ENCODE measurements at regions not wholly inside any gene's neighbourhood (a gene's known extent, or its start where the extent isn't known, plus 50 kb on each side); places are given as distances from the start of the nearest gene placed in this dataset.

DNA sequence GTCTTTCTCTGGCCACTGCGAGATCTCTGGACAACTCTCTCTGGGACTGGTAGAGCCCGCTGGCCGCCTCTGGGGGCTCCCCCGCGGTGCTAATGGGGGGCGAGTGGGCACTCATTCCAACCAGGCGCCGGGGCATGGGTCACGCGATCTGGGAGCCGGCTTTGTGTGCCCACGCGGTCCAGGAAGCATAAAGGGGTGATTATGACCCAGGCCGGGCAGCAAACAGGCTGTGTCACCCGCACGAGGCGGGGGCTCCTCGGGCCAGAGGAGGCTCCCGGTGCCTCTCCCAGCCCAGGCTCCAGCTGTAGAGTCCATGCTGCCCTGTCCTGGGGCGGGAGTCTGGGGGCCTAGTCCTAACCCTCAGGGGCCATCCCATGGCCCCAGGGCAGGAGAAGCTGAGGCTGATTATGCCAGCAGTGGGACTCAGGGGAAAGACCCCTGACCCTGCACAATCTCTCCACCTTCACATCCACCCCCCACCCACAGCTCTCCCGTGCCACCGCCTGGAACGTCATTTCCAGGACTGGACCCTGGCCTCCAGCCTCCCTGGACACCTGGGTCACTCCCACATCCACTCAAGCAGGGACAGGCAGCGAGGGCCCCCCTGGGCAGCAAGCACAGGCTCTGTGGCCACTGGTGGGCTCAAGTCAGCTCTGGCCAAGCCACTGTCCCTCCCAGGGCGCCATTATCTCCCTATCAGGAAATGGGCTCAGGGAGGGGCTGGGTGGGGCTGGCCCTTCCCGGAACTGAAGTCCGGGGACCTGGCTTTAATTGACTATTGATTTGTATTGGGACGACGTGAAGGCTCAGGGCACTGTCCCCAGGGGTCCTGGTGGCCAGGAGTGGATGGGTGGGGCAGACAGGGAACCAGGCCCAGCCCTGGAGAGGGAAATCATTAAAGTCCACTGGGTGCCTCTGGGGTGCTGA lies 50.0 kb downstream of the PTPRS start:
- peaks cover 0 to 86% (median 66%) of the 10 kb centered on the region in 11 experiments; a peak in 19 of 22 replicates for H4K20me1 ChIP-seq
- H3K4me2 ChIP-seq: peak overlapping the region in 3 of 11 experiments; percentile 98 to 100 (median 100); a peak in 3 of 22 replicates

DNA sequence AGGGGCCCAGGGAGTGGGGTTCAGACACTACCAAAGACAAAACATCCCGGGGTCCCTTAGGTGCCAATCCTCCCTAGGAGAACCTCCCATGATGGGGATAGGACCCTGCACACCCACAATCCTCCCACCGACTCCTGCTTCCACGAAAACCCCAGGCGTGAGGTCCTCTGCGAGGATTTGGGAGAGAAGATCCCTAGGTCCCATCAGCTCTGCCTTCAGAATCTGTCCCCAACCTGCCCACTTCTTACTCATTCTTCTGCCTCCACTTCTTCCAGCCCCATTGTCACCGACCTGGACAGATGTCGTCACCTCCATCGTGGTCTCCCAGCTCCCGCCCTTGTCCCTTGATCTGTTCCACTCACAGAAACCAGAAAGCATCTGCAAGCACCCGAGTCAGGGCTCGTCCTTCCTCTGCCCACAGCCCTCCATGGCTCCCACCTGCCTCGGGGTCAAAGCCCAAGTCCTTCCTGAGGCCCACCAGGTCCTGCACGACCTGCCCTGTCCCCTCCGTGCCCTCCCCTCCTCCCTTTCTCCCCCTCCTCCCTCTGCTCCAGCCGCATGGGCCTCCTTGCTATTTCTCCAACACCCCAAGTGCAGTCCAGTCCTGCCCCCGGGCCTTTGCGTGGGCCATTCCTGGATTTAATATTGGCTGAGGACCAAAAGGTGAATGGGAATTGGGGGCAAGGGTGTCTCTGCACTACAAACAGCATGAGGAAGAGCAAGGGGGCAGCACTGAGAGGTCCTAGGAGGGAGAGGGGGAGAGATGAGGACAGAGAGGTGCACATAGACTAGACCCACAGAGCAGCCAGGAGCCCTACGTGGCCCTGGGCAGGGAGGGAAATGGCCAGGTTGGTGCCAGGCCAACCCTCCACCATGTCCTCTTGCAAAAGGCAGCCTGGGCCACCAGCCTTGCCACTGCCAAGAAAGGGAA lies 51.3 kb downstream of the PTPRS start:
- H3K36me3 ChIP-seq: peaks cover 4 to 20% (median 17%) of the 10 kb centered on the region in 11 experiments; a peak in 18 of 22 replicates
- H3K27ac ChIP-seq: no peak overlapping the region
- H4K20me1 ChIP-seq: peaks cover 0 to 76% (median 68%) of the 10 kb centered on the region in 11 experiments; a peak in 19 of 22 replicates
- peaks cover 32 to 72% (median 52%) of the 10 kb centered on the region in 10 experiments for H3K4me1 ChIP-seq
- no peak overlapping the region; a peak in 1 of 22 replicates for H3K9ac ChIP-seq
- H3K4me3 ChIP-seq: no peak overlapping the region
- H3K27me3 ChIP-seq: peaks cover 9 to 24% (median 11%) of the 10 kb centered on the region in 11 experiments; a peak in 21 of 22 replicates
- H3K9me3 ChIP-seq (replicated peaks in 1 of 11): peaks cover 0 to 6% (median 0%) of the 10 kb centered on the region in 11 experiments; a peak in 2 of 22 replicates
- peak overlapping the region in 9 of 11 experiments; percentile 72 to 90 (median 84); a peak in 9 of 22 replicates for H3K4me2 ChIP-seq
- TF ChIP-seq Cebpa-rat (IDR thresholded peaks at IDR 0.05): no peak

More for the DNA sequence above, 50.0 kb downstream of the PTPRS start:
- Histone ChIP-seq H3K4me3 (no peak overlapping the region), H3K36me3 (peaks cover under 1 to 7% (median 5%) of the 10 kb centered on the region in 11 experiments; a peak in 14 of 22 replicates), H3K27me3 (peaks cover 9 to 31% (median 13%) of the 10 kb centered on the region in 11 experiments; a peak in 21 of 22 replicates), H3K9me3 (replicated peaks in 1 of 11) (peaks cover 0 to 6% (median 0%) of the 10 kb centered on the region in 11 experiments; a peak in 2 of 22 replicates), H3K27ac (no peak overlapping the region), H3K9ac (no peak overlapping the region), H3K4me1 (peaks cover 32 to 72% (median 52%) of the 10 kb centered on the region in 10 experiments)
- TF ChIP-seq Cebpa-rat (IDR thresholded peaks at IDR 0.05): no peak

DNA sequence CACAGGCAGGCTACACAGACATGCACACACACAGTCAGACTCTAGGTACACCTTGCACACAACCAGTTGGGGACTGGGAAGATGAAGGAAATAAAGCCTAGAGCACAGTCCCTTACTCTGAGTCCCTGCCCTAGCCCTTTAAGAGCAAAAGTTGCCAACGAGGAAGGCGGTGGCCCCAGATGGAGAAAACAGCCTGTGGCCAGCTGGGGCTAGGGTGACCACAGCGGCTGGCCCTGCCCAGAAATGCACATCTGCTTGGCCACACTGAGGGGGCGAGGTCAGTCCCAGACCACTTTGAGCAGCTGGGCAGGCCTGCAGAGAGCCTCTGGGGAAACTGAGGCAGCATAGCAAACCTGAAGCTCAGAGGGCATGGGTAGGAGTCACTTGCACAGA lies 52.3 kb downstream of the PTPRS start:
- peaks cover 32 to 67% (median 48%) of the 10 kb centered on the region in 10 experiments for H3K4me1 ChIP-seq
- H3K4me2 ChIP-seq: peak overlapping the region; percentile 72 to 90 (median 84); a peak in 21 of 22 replicates

GRCh38 chr19:5287066-5287465 lies 53.5 kb downstream of the PTPRS start:
- Histone ChIP-seq H3K4me3 (peak overlapping the region in 2 of 10 experiments; percentile 11 to 29; a peak in 1 of 20 replicates), H3K27ac (peak overlapping the region in 9 of 11 experiments; percentile 14 to 68 (median 43); a peak in 14 of 22 replicates), H3K9me3 (replicated peaks in 1 of 11) (peaks cover 0 to 6% (median 0%) of the 10 kb centered on the region in 11 experiments; a peak in 2 of 22 replicates), H3K27me3 (peaks cover 0 to 9% (median 0%) of the 10 kb centered on the region in 11 experiments; a peak in 3 of 22 replicates), H3K4me1 (peaks cover 27 to 61% (median 42%) of the 10 kb centered on the region in 10 experiments), H3K36me3 (peaks cover 4 to 36% (median 18%) of the 10 kb centered on the region in 11 experiments; a peak in 18 of 22 replicates), H4K20me1 (peaks cover 0 to 76% (median 62%) of the 10 kb centered on the region in 11 experiments; a peak in 19 of 22 replicates), H3K9ac (peak overlapping the region in 9 of 11 experiments; percentile 8 to 49 (median 39); a peak in 9 of 22 replicates), H3K4me2 (peak overlapping the region; percentile 72 to 90 (median 84))
- TF ChIP-seq Cebpa-rat (IDR thresholded peaks at IDR 0.05): no peak

More for the DNA sequence above, 52.3 kb downstream of the PTPRS start:
- peaks cover 0 to 6% (median 0%) of the 10 kb centered on the region in 11 experiments; a peak in 2 of 22 replicates for H3K9me3 ChIP-seq (replicated peaks in 1 of 11)
- H4K20me1 ChIP-seq: peaks cover 0 to 76% (median 68%) of the 10 kb centered on the region in 11 experiments; a peak in 19 of 22 replicates
- H3K27ac ChIP-seq: no peak overlapping the region
- no peak for TF ChIP-seq Cebpa-rat (IDR thresholded peaks at IDR 0.05)
- no peak overlapping the region; a peak in 1 of 22 replicates for H3K9ac ChIP-seq
- peaks cover under 1 to 14% (median under 1%) of the 10 kb centered on the region in 11 experiments; a peak in 19 of 22 replicates for H3K27me3 ChIP-seq
- no peak overlapping the region for H3K4me3 ChIP-seq
- peaks cover 4 to 26% (median 18%) of the 10 kb centered on the region in 11 experiments; a peak in 18 of 22 replicates for H3K36me3 ChIP-seq

- Histone ChIP-seq H3K9me3 (replicated peaks in 1 of 11) (peaks cover 0 to 6% (median 0%) of the 10 kb centered on the region in 11 experiments; a peak in 2 of 22 replicates), H3K27me3 (peaks cover 0 to 5% (median 0%) of the 10 kb centered on the region in 11 experiments; a peak in 3 of 22 replicates), H3K9ac (peak overlapping the region in 6 of 11 experiments; percentile 29 to 49 (median 44); a peak in 6 of 22 replicates), H3K4me1 (peaks cover 24 to 56% (median 37%) of the 10 kb centered on the region in 10 experiments), H3K27ac (peak overlapping the region in 7 of 11 experiments; percentile 14 to 68 (median 53); a peak in 9 of 22 replicates), H4K20me1 (peaks cover 0 to 73% (median 58%) of the 10 kb centered on the region in 11 experiments; a peak in 19 of 22 replicates), H3K4me2 (peak overlapping the region; percentile 72 to 90 (median 84)), H3K36me3 (peaks cover 4 to 39% (median 20%) of the 10 kb centered on the region in 11 experiments; a peak in 18 of 22 replicates), H3K4me3 (0 out of 20 replicates have a peak overlapping the region, but pooled peaks of 1 of the 10 experiments have one; percentile 11)
- TF ChIP-seq Cebpa-rat (IDR thresholded peaks at IDR 0.05): no peak
Observed at GRCh38 chr19:5286465-5287029, 54.1 kb downstream of the PTPRS start.

GRCh38 chr19:5285955-5286354 lies 54.7 kb downstream of the PTPRS start:
- Histone ChIP-seq H3K4me2 (peak overlapping the region in 6 of 11 experiments; percentile 12 to 90 (median 84); a peak in 7 of 22 replicates), H3K9ac (no peak overlapping the region), H3K27me3 (peaks cover 0 to 5% (median 0%) of the 10 kb centered on the region in 11 experiments; a peak in 1 of 22 replicates), H3K36me3 (peaks cover 4 to 39% (median 20%) of the 10 kb centered on the region in 11 experiments; a peak in 18 of 22 replicates), H3K4me1 (peaks cover 24 to 50% (median 35%) of the 10 kb centered on the region in 10 experiments), H4K20me1 (peaks cover 0 to 73% (median 52%) of the 10 kb centered on the region in 11 experiments; a peak in 19 of 22 replicates), H3K4me3 (no peak overlapping the region), H3K27ac (no peak overlapping the region), H3K9me3 (replicated peaks in 1 of 11) (peaks cover 0 to 6% (median 0%) of the 10 kb centered on the region in 11 experiments; a peak in 2 of 22 replicates)
- TF ChIP-seq Cebpa-rat (IDR thresholded peaks at IDR 0.05): no peak

GRCh38 chr19:5285311-5285710 lies 55.3 kb downstream of the PTPRS start:
- peaks cover 0 to 5% (median 0%) of the 10 kb centered on the region in 11 experiments; a peak in 1 of 22 replicates for H3K27me3 ChIP-seq
- no peak overlapping the region for H3K4me3 ChIP-seq
- no peak overlapping the region for H3K9ac ChIP-seq
- no peak overlapping the region for H3K4me2 ChIP-seq
- peaks cover 0 to 67% (median 46%) of the 10 kb centered on the region in 11 experiments; a peak in 19 of 22 replicates for H4K20me1 ChIP-seq
- H3K36me3 ChIP-seq: peaks cover 4 to 39% (median 20%) of the 10 kb centered on the region in 11 experiments; a peak in 18 of 22 replicates
- peaks cover 0 to 6% (median 0%) of the 10 kb centered on the region in 11 experiments; a peak in 2 of 22 replicates for H3K9me3 ChIP-seq (replicated peaks in 1 of 11)
- no peak overlapping the region for H3K27ac ChIP-seq
- no peak for TF ChIP-seq Cebpa-rat (IDR thresholded peaks at IDR 0.05)
- peaks cover 24 to 47% (median 35%) of the 10 kb centered on the region in 10 experiments for H3K4me1 ChIP-seq

Measured in BLaER1 treated with 17β-estradiol and CSF1 and Interleukin-3, amounts not matched to agents 10 nM and 100 nM (cell line).